GM12873 (cell line): ENCODE measurements at regions not wholly inside any gene's neighbourhood (a gene's known extent, or its start where the extent isn't known, plus 50 kb on each side); places are given as distances from the start of the nearest gene placed in this dataset.

ENCODE experiments used
- TF ChIP-seq, protein P1 (sequence below): IDR thresholded peaks from 2 replicates; pipeline ENCODE4 v1.5.1; 2012; ENCODE audit warnings: low read depth, mild to moderate bottlenecking, moderate library complexity, low read length, control low read depth; ENCODE audit not compliant: insufficient read depth; ENCODE audit errors: missing control alignments

GRCh38 chr6:113181164-113181563 is 676.0 kb upstream of the MARCKS start:
- TF ChIP-seq, protein P1, sequence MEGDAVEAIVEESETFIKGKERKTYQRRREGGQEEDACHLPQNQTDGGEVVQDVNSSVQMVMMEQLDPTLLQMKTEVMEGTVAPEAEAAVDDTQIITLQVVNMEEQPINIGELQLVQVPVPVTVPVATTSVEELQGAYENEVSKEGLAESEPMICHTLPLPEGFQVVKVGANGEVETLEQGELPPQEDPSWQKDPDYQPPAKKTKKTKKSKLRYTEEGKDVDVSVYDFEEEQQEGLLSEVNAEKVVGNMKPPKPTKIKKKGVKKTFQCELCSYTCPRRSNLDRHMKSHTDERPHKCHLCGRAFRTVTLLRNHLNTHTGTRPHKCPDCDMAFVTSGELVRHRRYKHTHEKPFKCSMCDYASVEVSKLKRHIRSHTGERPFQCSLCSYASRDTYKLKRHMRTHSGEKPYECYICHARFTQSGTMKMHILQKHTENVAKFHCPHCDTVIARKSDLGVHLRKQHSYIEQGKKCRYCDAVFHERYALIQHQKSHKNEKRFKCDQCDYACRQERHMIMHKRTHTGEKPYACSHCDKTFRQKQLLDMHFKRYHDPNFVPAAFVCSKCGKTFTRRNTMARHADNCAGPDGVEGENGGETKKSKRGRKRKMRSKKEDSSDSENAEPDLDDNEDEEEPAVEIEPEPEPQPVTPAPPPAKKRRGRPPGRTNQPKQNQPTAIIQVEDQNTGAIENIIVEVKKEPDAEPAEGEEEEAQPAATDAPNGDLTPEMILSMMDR = no peak

DNA sequence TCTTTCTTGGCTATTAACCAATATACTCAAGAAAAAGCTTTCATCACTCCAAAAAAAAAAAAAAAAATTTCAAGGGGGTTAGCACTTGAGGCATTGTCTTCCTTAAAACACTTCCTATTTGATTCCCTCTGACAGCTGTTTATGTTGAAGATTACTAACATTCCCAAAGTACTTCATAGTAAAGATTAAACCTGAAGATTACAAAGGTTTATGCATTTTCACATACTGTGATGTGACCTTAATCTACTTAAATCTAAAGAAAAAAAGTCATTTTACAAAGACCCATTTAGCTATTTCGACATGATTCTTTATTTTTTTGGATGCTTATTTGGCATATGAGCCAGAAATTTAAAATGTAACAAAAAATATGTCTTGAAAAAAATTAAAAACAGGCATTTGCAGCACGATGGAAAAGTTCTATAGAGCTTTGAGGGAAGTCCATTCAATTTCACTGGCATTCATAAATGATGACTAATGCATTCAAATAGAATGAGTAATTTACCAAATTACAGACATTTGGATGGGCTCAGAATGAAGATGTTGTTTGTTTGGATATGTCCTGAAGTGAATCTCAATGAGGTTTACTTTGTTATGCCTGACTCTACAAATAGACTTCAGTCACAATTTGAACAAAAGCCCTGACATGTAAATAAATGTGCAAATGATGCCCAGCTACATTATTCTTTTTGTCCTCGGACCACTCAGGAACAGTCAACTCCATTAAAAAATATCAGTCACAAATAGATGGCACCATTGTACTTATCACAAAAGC is 674.6 kb upstream of the MARCKS start:
- TF ChIP-seq, protein P1 = no peak

GRCh38 chr6:113184291-113184690 is 672.9 kb upstream of the MARCKS start:
- TF ChIP-seq, protein P1 = no peak

DNA sequence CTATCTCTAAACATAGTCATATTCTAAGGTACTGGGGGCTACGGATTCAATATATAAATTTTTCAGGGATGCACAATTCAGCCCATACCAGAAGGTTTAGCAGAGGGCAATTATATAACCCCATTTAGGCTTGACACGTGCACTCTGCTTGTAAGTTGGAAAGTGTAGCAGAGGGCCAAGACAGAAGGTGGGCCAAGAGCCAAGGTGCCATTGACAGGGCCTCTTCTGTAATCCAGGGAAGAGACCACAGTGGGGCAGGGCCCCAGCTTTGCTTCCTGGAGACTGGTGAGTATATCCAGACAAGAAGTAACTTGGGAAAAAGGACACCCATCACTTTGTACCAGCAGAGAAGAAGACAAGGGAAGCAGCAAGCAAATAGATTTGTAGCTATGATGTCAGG is 672.4 kb upstream of the MARCKS start:
- TF ChIP-seq, protein P1 = no peak

DNA sequence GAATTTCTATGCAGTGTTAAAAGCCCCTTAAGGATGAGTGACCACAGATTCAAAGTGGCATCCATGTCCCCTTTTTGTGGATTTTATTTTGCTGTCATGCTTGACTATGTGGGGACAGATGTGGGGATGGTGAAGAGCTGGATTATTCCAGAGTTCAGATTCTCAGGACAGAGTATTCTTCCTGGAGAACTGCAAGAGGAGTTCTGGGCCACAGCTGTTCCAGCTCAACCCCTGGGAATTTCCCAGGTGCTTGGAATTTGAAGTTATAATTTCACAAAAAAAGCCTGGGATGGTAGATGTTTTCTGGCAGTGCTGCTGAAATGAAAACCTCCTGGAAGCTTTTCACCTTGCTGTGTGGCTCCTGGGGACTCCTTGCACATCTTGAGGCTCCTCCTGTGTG is 671.8 kb upstream of the MARCKS start:
- TF ChIP-seq, protein P1 = no peak

GRCh38 chr6:113187661-113188060 is 669.5 kb upstream of the MARCKS start:
- TF ChIP-seq, protein P1 = no peak

DNA sequence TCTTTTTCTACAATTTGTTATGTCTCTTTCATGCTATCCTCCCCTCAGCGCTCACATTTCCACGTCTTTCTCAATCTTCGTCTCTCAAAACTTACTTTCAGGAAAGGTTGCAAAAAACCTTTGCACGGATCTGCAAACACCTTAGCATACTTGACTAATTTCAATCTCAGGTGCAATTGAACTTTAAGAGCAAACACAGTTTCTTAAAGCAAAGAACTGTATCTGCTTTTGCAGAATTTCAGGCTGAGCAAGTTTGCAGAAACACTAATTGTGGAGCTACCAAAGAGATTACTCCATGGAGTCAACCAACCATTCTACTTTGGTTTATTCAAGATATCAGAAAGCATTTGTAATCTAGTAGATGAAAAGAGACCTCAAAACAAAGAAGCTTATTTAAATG is 668.2 kb upstream of the MARCKS start:
- TF ChIP-seq, protein P1 = no peak
